ENCODE measurements at regions not wholly inside any gene's neighbourhood (a gene's known extent, or its start where the extent isn't known, plus 50 kb on each side); places are given as distances from the start of the nearest gene placed in this dataset.

DNA sequence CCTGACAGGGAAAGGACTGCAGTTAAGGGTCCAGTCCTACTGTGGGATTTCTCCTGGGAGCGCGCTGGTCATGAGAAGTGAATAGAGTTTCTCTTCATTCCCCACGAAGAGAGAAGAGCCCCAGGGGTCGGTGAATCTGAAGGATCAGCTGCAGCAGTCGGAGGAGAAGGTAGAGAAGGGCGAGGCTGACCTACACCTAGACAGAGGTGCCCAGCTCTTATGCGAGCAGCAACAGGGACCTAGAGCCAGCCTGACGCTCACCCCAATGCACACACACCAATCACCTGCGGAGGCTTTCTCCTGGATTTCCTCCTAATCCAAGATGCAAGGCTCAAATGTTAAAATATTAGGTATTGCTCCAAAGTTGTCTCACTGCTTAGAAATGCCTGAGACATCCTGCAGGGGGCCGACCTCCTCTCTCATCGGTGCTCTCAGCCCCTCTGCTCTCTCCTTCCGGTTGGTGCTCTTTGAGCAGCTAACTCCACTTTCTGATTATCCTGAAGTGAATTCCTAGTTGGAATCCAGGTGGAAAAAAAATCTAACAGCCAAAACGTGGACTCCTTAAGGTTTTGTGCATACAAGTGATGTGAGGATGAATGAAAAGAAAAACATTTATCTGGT, 176.4 kb downstream of the AHR start:
- no peaks in the 10 kb centered on the region for H3K79me2 ChIP-seq (ENCODE audit: insufficient read depth, low read length)
- no peak overlapping the region for H3K4me3 ChIP-seq (replicated peaks in 1 of 3; ENCODE audit: insufficient read depth in 1 of 3, low read depth in 2 of 3, low read length in 3 of 3)
- H3K27me3 ChIP-seq (ENCODE audit: control insufficient read depth in 1 of 2, insufficient read depth in 2 of 2, low read length in 2 of 2) = no peaks in the 10 kb centered on the region
- H3K9me3 ChIP-seq (ENCODE audit: low read length) = no peaks in the 10 kb centered on the region
- no peaks in the 10 kb centered on the region for H4K20me1 ChIP-seq (ENCODE audit: insufficient read depth, low read length)
- ChIA-PET POLR2A (no interaction called here), CTCF (ENCODE audit: low intra/inter-chr PET ratio, low total read pairs) (no interaction called here)
- FAIRE-seq = no peak
- ATAC-seq = peak; percentile 99
- no peaks in the 10 kb centered on the region for H3K36me3 ChIP-seq (replicated peaks in 1 of 2; ENCODE audit: control insufficient read depth in 1 of 2, insufficient read depth in 2 of 2, low read length in 2 of 2)
- peak; percentile 17 for DNase-seq (ENCODE audit: low spot score)
- H3K4me2 ChIP-seq (ENCODE audit: low read depth, low read length) = peak overlapping the region; percentile 21; the same call in 1 of the 2 replicates
- no TSS peak for BruUV-seq (replicated peaks)
- intact Hi-C loops (cut with micrococcal nuclease; ENCODE audit: unreplicated experiment) (loop anchor here (1.0 kb wide), 2 partner anchors 56 to 171 kb away; no protein-coding TSS in a partner anchor), in situ Hi-C loops (cut with HindIII; ENCODE audit: extremely low pct_ligation_motif_present, low pct_unique_long_range_greater_than_20kb) (no loop called here)
- no peak overlapping the region for H2AFZ ChIP-seq (ENCODE audit: low read length)
- H3K4me1 ChIP-seq (ENCODE audit: insufficient read depth, low read length) = peaks cover 6% of the 10 kb centered on the region; the same call in 1 of the 2 replicates
- no peak overlapping the region for H3K9ac ChIP-seq (ENCODE audit: insufficient read depth, low read depth, low read length)
- WGBS (ENCODE audit: low lambda C conversion rate) = 50% methylated on average over 10 of the region's 13 CpGs
- no peak overlapping the region for H3K27ac ChIP-seq (ENCODE audit: extremely low read length, insufficient read depth, low read length)
- TF ChIP-seq ZNF263 (CRISPR knock-in tag; IDR thresholded peaks at IDR 0.05) = peak; percentile 82
- 0 out of 2 replicates have a peak, but pooled peaks have one; percentile 27 for TF ChIP-seq IRF2 (CRISPR knock-in tag; IDR thresholded peaks at IDR 0.05)
- peak; percentile 64 for TF ChIP-seq POGZ (CRISPR knock-in tag; IDR thresholded peaks at IDR 0.05)
- 0 out of 2 replicates have a peak, but pooled peaks have one; percentile 37 for TF ChIP-seq ELF3 (CRISPR knock-in tag; IDR thresholded peaks at IDR 0.05)
- TF ChIP-seq PHF21A (CRISPR knock-in tag; IDR thresholded peaks at IDR 0.05) = no peak
- TF ChIP-seq, protein P1, sequence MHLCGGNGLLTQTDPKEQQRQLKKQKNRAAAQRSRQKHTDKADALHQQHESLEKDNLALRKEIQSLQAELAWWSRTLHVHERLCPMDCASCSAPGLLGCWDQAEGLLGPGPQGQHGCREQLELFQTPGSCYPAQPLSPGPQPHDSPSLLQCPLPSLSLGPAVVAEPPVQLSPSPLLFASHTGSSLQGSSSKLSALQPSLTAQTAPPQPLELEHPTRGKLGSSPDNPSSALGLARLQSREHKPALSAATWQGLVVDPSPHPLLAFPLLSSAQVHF (CRISPR knock-in tag; IDR thresholded peaks at IDR 0.05) = no peak
- no peak for TF ChIP-seq CREBL2 (CRISPR knock-in tag; IDR thresholded peaks at IDR 0.05; ENCODE audit: borderline replicate concordance)
- TF ChIP-seq KAT8 (CRISPR knock-in tag; IDR thresholded peaks at IDR 0.05) = 0 out of 2 replicates have a peak, but pooled peaks have one; percentile 34
- TF ChIP-seq XRCC5 (optimal IDR thresholded peaks at IDR 0.05; ENCODE audit: low read length) = peak; percentile 28
- 0 out of 2 replicates have a peak, but pooled peaks have one; percentile 25 for TF ChIP-seq THRA (CRISPR knock-in tag; IDR thresholded peaks at IDR 0.05; ENCODE audit: borderline replicate concordance)
- peak; percentile 75; the same call in 1 of the 2 replicates for TF ChIP-seq ETV5 (CRISPR knock-in tag; IDR thresholded peaks at IDR 0.05; ENCODE audit: borderline replicate concordance)
- TF ChIP-seq SOX6 (IDR thresholded peaks at IDR 0.05) = no peak
- TF ChIP-seq SOX6 (CRISPR knock-in tag; IDR thresholded peaks at IDR 0.05) = peak; percentile 30; the same call in 1 of the 2 replicates
- TF ChIP-seq ZNF230 (CRISPR knock-in tag; IDR thresholded peaks at IDR 0.05) = no peak
- TF ChIP-seq KLF16 (CRISPR knock-in tag; IDR thresholded peaks at IDR 0.05) = peak in 1 of 2 experiments; percentile 42; a peak in 1 of 4 replicates
- peak; percentile 91 for TF ChIP-seq ZNF574 (CRISPR knock-in tag; IDR thresholded peaks at IDR 0.05)
- TF ChIP-seq, protein P2, sequence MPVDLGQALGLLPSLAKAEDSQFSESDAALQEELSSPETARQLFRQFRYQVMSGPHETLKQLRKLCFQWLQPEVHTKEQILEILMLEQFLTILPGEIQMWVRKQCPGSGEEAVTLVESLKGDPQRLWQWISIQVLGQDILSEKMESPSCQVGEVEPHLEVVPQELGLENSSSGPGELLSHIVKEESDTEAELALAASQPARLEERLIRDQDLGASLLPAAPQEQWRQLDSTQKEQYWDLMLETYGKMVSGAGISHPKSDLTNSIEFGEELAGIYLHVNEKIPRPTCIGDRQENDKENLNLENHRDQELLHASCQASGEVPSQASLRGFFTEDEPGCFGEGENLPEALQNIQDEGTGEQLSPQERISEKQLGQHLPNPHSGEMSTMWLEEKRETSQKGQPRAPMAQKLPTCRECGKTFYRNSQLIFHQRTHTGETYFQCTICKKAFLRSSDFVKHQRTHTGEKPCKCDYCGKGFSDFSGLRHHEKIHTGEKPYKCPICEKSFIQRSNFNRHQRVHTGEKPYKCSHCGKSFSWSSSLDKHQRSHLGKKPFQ (CRISPR knock-in tag; IDR thresholded peaks at IDR 0.05; ENCODE audit: insufficient replicate concordance) = no peak
- TF ChIP-seq STAG1 (CRISPR knock-in tag; IDR thresholded peaks at IDR 0.05) = peak; percentile 69
- no peak for TF ChIP-seq NFE2L2 (IDR thresholded peaks at IDR 0.05; ENCODE audit: low read length)

Data from HepG2 (cell line).